ENCODE measurements at regions not wholly inside any gene's neighbourhood (a gene's known extent, or its start where the extent isn't known, plus 50 kb on each side); places are given as distances from the start of the nearest gene placed in this dataset.

DNA sequence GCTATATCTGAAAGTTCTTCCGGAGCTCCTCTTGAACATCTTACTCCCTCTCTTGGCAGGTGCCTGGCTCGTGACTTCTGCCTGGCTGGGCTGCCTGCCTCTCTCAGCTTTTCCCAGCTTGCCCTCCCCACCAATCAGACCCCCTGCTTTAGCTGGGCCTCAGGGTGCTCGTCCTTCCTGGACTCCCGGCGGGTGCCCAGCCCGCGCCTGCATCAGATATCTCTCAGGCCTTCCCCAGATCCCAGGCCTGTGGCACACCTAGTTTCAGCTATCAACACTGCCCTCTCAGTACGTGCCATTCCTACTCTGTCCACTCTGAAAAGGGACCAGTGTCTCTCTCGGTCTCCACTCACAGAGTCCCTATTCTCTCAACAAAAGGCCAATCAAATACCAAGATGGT, 96.5 kb upstream of the CLDN14 start:
- H3K27ac Mint-ChIP-seq: peak overlapping the region; percentile 19 to 37
- H3K9me3 Mint-ChIP-seq: no peaks in the 10 kb centered on the region
- H3K36me3 Mint-ChIP-seq: no peaks in the 10 kb centered on the region
- DNase-seq (ENCODE audit: low spot score in 2 of 2): no peak
- no peak for ATAC-seq

GRCh38 chr21:36579898-36580297, 100.0 kb upstream of the CLDN14 start:
- Mint-ChIP-seq H3K27ac (peak overlapping the region in 1 of 2 donors; percentile 5), H3K36me3 (no peaks in the 10 kb centered on the region), H3K9me3 (no peaks in the 10 kb centered on the region)
- ATAC-seq: no peak
- DNase-seq (ENCODE audit: low spot score in 2 of 2): no peak

GRCh38 chr21:36582271-36582670, 102.3 kb upstream of the CLDN14 start:
- no peaks in the 10 kb centered on the region for H3K36me3 Mint-ChIP-seq
- ATAC-seq (no peak), DNase-seq (ENCODE audit: low spot score in 2 of 2) (no peak)
- peak overlapping the region in 1 of 2 donors; percentile 9 for H3K27ac Mint-ChIP-seq
- no peaks in the 10 kb centered on the region for H3K9me3 Mint-ChIP-seq

DNA sequence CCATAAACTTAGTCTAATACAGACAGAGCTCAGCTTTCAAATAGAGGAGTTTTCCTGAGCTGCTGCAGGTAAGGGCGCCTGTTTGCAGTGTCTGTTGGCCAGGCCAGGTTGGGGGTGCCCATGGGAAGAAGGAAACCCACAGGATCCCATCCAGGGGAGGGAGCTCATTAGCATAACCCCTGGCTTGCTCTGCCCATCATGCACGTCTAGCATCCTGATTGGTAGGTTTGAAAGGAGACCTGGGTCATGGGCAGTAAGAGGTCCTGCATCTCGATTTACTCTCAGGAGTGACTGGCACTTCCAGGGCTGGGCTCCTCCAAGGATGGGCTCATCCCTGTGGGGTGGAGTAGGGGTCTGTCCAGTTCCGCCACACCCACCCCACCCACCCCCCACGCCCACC, 103.7 kb upstream of the CLDN14 start:
- ATAC-seq (no peak), DNase-seq (ENCODE audit: low spot score in 2 of 2) (no peak)
- Mint-ChIP-seq H3K9me3 (no peaks in the 10 kb centered on the region), H3K27ac (no peak overlapping the region), H3K36me3 (no peaks in the 10 kb centered on the region)

GRCh38 chr21:36584980-36585940, 105.3 kb upstream of the CLDN14 start:
- no peaks in the 10 kb centered on the region for H3K36me3 Mint-ChIP-seq
- peak overlapping the region; percentile 70 to 76 for H3K27ac Mint-ChIP-seq
- H3K9me3 Mint-ChIP-seq: no peaks in the 10 kb centered on the region
- DNase-seq (ENCODE audit: low spot score in 2 of 2) (no peak), ATAC-seq (no peak)

DNA sequence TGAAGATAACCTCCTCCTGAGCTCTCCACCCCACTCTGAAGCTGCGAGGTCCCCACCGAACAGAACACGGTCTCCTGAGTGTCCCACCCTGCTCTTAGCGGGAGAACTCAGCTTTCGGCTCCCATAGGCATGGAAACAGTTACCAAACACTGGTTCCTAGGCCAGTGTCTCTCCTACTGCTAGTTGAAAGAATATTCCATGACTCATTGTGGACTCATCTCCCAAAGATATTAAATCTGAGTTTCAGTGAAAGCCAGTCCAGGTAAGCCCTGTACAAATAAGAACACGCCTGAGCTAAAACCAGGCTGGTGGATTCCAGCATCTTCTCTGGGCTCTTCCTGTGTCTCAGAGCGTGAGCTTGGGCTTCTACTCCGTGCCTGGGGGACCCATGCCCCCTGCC, 107.5 kb upstream of the CLDN14 start:
- Mint-ChIP-seq H3K9me3 (no peaks in the 10 kb centered on the region), H3K36me3 (no peaks in the 10 kb centered on the region), H3K27ac (no peak overlapping the region)
- no peak for ATAC-seq
- DNase-seq (ENCODE audit: low spot score in 2 of 2): no peak

GRCh38 chr21:36589352-36589971, 109.5 kb upstream of the SIM2 start:
- DNase-seq (ENCODE audit: low spot score in 2 of 2): peak in 1 of 2 donors; percentile 49
- Mint-ChIP-seq H3K9me3 (no peaks in the 10 kb centered on the region), H3K27ac (peak overlapping the region in 1 of 2 donors; percentile 50), H3K36me3 (no peaks in the 10 kb centered on the region)
- peak; percentile 71 to 75 for ATAC-seq

GRCh38 chr21:36591326-36591970, 107.5 kb upstream of the SIM2 start:
- no peak for ATAC-seq
- H3K36me3 Mint-ChIP-seq: no peaks in the 10 kb centered on the region
- H3K27ac Mint-ChIP-seq: no peak overlapping the region

DNA sequence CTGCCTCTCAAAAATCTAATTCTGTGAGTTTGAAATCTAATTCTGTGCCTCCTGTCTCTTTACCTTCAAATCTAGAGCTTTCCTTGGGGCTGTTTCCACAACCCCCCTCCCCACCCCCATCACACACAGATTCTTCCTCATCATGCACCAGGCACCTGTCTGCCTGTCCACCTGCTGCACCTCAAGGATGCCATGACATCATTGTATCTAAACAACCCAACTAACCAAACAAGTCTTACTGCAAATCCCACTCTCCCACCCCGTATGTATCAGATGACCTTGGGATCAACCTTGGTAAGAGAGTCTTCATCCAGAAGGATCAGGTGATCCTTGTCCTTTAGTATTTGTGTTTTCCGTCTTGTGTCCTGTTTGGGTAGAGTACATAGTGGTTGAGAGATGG, 102.7 kb upstream of the SIM2 start:
- DNase-seq (ENCODE audit: low spot score in 2 of 2) (no peak), ATAC-seq (no peak)
- Mint-ChIP-seq H3K36me3 (no peaks in the 10 kb centered on the region), H3K9me3 (no peaks in the 10 kb centered on the region), H3K27ac (no peak overlapping the region)

More at GRCh38 chr21:36591326-36591970, 107.5 kb upstream of the SIM2 start:
- no peak for DNase-seq (ENCODE audit: low spot score in 2 of 2)
- H3K9me3 Mint-ChIP-seq: no peaks in the 10 kb centered on the region

GRCh38 chr21:36601362-36601761, 97.6 kb upstream of the SIM2 start:
- Mint-ChIP-seq H3K27ac (no peak overlapping the region), H3K9me3 (no peaks in the 10 kb centered on the region), H3K36me3 (no peaks in the 10 kb centered on the region)
- ATAC-seq (no peak), DNase-seq (ENCODE audit: low spot score in 2 of 2) (no peak)

DNA sequence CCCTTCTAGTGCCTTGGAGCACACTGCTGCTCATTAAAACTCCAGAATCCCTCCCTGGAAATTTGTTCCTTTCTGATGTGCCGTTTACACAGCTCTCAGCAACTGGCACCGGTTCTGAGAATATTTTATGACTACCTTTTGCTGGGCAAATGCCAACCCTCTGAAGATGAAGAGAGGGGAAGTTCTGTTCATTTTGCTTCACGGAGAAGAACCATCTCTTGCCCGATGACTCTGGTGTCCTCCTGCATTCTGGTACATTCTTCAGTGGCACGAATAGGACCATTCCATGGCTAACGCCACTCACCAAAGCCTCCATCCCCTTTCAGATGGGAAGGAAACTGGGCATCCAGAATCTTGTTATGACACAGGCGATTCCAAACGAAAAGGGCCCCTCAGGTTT, 96.2 kb upstream of the SIM2 start:
- H3K27ac Mint-ChIP-seq: peak overlapping the region in 1 of 2 donors; percentile 53
- peaks cover 0 to 5% of the 10 kb centered on the region in 2 donors for H3K9me3 Mint-ChIP-seq
- no peaks in the 10 kb centered on the region for H3K36me3 Mint-ChIP-seq
- ATAC-seq (no peak), DNase-seq (ENCODE audit: low spot score in 2 of 2) (no peak)

GRCh38 chr21:36603221-36603620, 95.7 kb upstream of the SIM2 start:
- DNase-seq (ENCODE audit: low spot score in 2 of 2) (no peak), ATAC-seq (peak; percentile 57 to 63)
- Mint-ChIP-seq H3K36me3 (no peaks in the 10 kb centered on the region), H3K27ac (peak overlapping the region; percentile 53 to 77), H3K9me3 (peaks cover 0 to 7% of the 10 kb centered on the region in 2 donors)

DNA sequence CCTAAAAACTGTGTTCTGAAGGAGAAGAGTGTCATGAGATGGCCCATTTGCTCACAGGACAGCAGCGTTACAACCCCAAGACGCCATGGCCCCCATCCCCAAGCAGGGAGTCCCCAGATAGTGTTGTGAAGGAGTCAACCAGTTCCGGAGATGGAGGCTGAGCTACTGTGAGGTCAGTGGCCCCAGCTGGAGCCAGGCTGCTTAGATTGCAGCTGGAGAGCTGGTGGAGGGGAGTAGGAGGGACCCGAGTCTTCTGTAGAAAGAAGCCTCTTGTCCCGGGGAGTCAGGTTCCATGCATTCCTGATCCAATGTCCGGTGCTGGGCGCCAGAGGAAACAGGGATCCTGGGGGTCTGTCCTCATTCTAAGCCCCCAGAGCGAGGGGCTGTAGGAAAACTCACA, 93.5 kb upstream of the SIM2 start:
- ATAC-seq (no peak), DNase-seq (ENCODE audit: low spot score in 2 of 2) (no peak)
- peaks cover 6 to 11% of the 10 kb centered on the region in 2 donors for H3K9me3 Mint-ChIP-seq
- H3K36me3 Mint-ChIP-seq: no peaks in the 10 kb centered on the region
- peak overlapping the region in 1 of 2 donors; percentile 47 for H3K27ac Mint-ChIP-seq

GRCh38 chr21:36606287-36606982, 92.5 kb upstream of the SIM2 start:
- Mint-ChIP-seq H3K27ac (no peak overlapping the region), H3K36me3 (no peaks in the 10 kb centered on the region), H3K9me3 (peaks cover 7 to 13% of the 10 kb centered on the region in 2 donors)
- DNase-seq (ENCODE audit: low spot score in 2 of 2) (no peak), ATAC-seq (no peak)

DNA sequence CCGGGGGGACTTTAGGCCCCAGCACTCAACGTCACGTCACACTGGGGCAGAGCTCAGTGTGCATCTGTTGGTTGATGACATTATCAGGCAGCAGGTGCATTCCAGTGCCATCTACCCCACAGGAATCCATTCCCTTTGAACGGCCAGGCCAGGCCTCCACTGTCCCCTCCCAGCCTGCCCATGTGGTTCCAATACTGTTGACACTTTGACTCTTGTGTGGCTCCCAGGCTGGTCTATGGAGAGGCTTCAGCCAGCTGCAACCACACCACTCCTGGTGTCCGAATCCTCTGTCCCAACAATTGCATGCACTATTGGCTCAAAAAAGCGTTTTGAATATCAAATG, 92.0 kb upstream of the SIM2 start:
- Mint-ChIP-seq H3K36me3 (no peaks in the 10 kb centered on the region), H3K27ac (no peak overlapping the region)
- ATAC-seq: no peak

DNA sequence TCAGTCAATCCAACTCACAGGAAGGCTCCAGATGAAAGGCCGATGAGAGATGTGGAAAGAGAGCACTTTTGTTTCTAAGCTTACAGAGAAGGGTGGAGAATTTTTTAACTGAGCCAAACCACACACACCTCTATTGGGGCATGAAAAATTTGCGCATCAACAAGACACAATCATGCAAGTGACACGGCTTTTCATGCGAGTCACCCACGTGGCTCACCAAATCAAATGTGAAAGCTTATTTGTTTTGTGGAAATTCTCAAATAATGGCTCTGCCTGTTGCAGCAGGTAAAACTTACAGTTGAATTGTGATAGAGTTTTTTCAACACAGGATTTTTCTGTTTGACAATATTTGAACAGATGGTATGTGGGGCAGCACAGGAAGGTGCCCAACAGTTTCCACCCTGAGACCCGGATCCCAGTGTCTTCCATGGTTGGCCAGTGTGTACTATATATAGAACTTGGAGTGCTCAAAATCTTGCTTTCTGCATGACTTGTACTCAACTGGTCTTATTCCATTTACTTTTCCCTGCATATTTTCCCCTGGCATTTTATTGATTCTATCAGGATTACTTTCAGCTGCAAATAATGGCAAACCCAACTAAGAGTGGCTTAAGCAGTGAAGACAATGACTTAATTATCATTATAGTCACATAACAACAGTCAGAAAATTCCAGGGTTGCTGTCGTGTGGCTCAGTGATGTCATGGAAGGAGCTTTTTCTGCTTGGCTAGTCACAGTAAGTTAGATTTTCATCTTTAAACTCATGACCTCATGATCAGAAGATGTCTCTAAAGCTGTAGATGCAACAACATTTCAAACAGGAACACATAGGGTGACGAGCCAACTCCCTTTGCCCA, 90.6 kb upstream of the SIM2 start:
- ATAC-seq (no peak), DNase-seq (ENCODE audit: low spot score in 2 of 2) (no peak)
- Mint-ChIP-seq H3K9me3 (peaks cover 7 to 16% of the 10 kb centered on the region in 2 donors), H3K27ac (no peak overlapping the region), H3K36me3 (no peaks in the 10 kb centered on the region)

More for the DNA sequence above, 92.0 kb upstream of the SIM2 start:
- H3K9me3 Mint-ChIP-seq: peaks cover 7 to 13% of the 10 kb centered on the region in 2 donors
- no peak for DNase-seq (ENCODE audit: low spot score in 2 of 2)
